ENCODE measurements at regions not wholly inside any gene's neighbourhood (a gene's known extent, or its start where the extent isn't known, plus 50 kb on each side); places are given as distances from the start of the nearest gene placed in this dataset.
A peak's percentile ranks its signal among the peaks of the same experiment; 100 is the strongest.

DNA sequence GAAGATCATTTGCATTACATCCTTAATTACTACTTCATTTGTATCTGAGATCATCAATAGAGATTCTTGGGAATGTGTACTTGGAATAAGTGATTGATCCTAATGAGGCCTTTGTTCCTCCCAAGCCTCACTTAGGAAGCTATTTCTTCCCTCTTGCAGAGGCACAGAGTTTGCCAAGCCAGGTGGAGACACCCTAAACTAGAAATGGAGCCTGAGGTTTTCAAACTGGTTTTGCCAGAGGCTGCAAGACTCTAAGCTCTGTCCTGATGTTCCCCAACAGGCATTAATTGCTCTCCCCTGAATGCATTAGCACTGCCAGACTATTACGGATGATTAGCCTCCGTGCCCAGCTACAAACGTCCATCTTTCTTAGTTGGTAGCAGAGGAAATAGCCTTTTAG lies 125.2 kb upstream of the LGALSL start:
- no peak overlapping the region for H3K9ac ChIP-seq (ENCODE audit: low read length)
- no peaks in the 10 kb centered on the region for H3K27me3 ChIP-seq (ENCODE audit: control insufficient read depth, insufficient read depth, low read length)
- H3K4me1 ChIP-seq (ENCODE audit: control insufficient read depth, insufficient read depth, low read length) = peaks cover 47% of the 10 kb centered on the region
- H3K27ac ChIP-seq (ENCODE audit: low read depth, low read length) = no peak overlapping the region
- no peaks in the 10 kb centered on the region for H3K9me3 ChIP-seq (ENCODE audit: control insufficient read depth, insufficient read depth, low read depth, low read length)
- H3K36me3 ChIP-seq (ENCODE audit: control insufficient read depth, insufficient read depth, low read length) = no peaks in the 10 kb centered on the region
- H3K4me3 ChIP-seq (ENCODE audit: low read depth, low read length) = no peak overlapping the region

DNA sequence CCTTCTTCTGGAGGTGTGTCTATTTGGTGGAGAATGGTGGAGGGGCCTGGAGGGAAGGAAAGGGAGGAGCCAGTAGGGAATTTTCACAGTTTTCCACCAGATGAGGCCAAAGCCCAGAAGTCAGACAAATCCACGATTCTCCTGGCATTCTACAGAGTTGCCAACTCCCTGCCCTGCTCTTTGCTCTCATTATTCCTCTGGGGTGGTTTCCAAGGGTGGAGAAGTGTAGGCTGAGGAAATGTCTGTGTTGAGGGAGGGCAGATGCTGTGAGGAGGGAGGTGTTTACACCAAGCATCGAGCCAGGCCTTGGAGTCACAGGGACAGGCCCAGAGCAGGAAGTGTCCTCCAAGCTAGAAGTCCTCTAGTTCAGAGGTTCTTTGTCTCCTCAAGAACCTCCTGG lies 124.1 kb upstream of the LGALSL start:
- Histone ChIP-seq H3K27ac (ENCODE audit: low read depth, low read length) (no peak overlapping the region), H3K4me1 (ENCODE audit: control insufficient read depth, insufficient read depth, low read length) (peaks cover 47% of the 10 kb centered on the region), H3K9ac (ENCODE audit: low read length) (peak overlapping the region; percentile 15)

DNA sequence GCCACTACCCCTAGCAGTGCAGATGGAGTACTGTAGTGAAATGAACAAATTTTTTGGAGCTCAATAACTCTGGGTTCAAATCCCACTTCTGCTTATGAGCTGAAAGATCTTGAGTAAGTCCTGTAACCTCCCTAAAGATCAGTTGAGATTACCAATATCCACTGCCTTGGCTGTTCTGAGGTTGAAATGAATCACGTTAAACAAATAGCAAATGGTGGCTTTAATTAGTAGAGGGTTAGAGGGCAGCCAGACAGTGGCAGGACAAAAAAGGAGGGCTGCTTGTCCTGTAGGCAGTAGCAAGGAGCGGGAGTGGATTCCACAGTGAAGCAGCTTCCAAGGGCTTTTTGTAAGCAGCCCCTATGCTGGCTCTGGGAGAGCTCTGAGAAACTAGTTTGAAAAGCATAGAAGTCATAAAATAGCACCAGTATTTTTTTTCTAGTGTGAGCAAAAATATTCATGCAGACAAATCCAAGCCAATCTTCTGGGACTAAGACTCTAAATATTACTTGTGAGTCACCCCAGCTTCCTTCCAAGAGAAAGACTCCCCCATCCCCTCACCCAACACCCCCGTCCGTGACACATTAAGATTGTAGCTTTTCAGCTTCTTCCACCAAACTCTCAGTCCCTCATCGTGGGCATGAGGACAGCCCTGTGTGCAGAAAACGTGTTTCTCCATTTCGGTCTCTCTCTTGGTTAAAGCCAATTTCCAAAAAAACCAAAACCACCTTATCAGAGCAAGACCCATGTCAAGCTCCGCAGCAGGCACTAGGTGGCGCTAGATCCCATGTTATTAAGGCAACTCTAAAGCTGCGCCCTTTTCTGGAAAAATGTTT lies 123.5 kb upstream of the LGALSL start:
- H3K4me1 ChIP-seq (ENCODE audit: control insufficient read depth, insufficient read depth, low read length) = peaks cover 47% of the 10 kb centered on the region
- no peaks in the 10 kb centered on the region for H3K36me3 ChIP-seq (ENCODE audit: control insufficient read depth, insufficient read depth, low read length)
- no peak overlapping the region for H3K9ac ChIP-seq (ENCODE audit: low read length)
- no peak overlapping the region for H3K4me3 ChIP-seq (ENCODE audit: low read depth, low read length)
- no peak overlapping the region for H3K27ac ChIP-seq (ENCODE audit: low read depth, low read length)
- H3K27me3 ChIP-seq (ENCODE audit: control insufficient read depth, insufficient read depth, low read length) = no peaks in the 10 kb centered on the region
- no peaks in the 10 kb centered on the region for H3K9me3 ChIP-seq (ENCODE audit: control insufficient read depth, insufficient read depth, low read depth, low read length)

More for the DNA sequence above, 124.1 kb upstream of the LGALSL start:
- Histone ChIP-seq H3K36me3 (ENCODE audit: control insufficient read depth, insufficient read depth, low read length) (no peaks in the 10 kb centered on the region), H3K9me3 (ENCODE audit: control insufficient read depth, insufficient read depth, low read depth, low read length) (no peaks in the 10 kb centered on the region), H3K4me3 (ENCODE audit: low read depth, low read length) (no peak overlapping the region), H3K27me3 (ENCODE audit: control insufficient read depth, insufficient read depth, low read length) (no peaks in the 10 kb centered on the region)

DNA sequence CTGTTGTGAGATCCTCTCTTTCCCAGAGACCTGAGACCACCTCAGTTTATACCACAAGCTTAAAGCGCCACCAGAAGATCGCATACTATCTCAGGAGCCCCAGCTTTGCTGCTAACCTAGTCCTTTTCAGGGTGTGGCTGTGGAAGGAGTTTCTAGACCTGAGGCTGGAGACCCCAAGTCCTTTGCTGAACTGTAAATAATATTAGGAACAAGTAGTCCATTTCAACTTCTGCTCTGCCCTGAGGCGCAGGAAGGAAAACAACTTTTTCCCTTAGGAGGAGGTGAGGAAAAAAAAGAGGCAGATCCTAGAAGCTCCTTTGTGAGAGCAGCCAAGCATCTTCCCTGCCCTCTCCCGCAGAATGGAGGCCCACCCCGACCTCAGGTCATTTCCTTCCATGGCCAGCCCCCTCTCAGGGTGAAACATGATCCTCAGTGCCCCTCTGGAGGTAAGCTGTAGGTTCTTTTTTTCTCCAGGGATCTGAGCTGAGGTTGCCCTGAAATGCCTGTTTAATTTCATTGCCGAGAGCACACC lies 122.8 kb upstream of the LGALSL start:
- Histone ChIP-seq H3K36me3 (ENCODE audit: control insufficient read depth, insufficient read depth, low read length) (no peaks in the 10 kb centered on the region), H3K27ac (ENCODE audit: low read depth, low read length) (no peak overlapping the region), H3K4me3 (ENCODE audit: low read depth, low read length) (peak overlapping the region; percentile 5; the same call in 1 of the 2 replicates), H3K4me1 (ENCODE audit: control insufficient read depth, insufficient read depth, low read length) (peaks cover 47% of the 10 kb centered on the region), H3K9ac (ENCODE audit: low read length) (no peak overlapping the region), H3K9me3 (ENCODE audit: control insufficient read depth, insufficient read depth, low read depth, low read length) (no peaks in the 10 kb centered on the region), H3K27me3 (ENCODE audit: control insufficient read depth, insufficient read depth, low read length) (no peaks in the 10 kb centered on the region)

DNA sequence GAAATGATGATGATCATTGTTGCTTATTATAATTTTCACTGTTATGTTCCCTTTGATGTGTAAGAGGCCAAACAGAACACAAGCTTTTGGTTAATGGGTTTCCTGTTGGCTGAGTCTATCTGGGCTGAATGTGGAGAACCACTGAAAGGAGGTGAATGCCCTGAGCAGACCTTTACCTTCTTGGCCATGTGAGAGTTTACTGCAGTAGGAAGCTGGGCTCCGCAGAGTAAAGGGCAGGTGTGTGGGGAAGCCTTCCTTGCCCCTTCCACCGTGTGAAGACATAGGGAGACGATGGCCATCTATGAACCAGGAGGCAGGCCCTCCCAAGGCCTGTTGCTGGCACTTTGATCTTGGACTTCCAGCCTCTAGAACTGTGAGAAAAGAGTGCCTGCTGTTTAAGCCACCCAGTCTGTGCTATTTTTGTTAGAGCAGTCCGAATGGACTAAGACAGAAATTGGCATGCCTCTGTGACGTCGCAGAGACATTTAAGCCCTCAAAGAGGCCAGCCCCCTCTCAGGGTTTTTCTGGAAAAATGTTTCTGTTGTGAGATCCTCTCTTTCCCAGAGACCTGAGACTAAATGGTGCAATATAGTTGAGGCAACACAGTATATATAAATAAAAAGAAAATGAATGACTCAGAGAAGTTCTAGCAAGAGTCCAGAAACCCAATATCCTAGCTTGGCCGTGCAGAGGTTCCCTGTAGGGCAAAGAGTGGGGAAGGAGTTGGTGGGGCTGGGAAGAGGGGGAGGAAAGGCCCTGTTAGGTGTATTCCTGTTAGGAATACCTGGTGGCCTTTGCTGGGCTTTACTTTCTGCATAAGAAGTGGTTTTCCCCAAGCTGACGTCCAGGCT lies 121.9 kb upstream of the LGALSL start:
- Histone ChIP-seq H3K9ac (ENCODE audit: low read length) (no peak overlapping the region), H3K27ac (ENCODE audit: low read depth, low read length) (no peak overlapping the region), H3K9me3 (ENCODE audit: control insufficient read depth, insufficient read depth, low read depth, low read length) (no peaks in the 10 kb centered on the region), H3K4me1 (ENCODE audit: control insufficient read depth, insufficient read depth, low read length) (peaks cover 46% of the 10 kb centered on the region), H3K36me3 (ENCODE audit: control insufficient read depth, insufficient read depth, low read length) (no peaks in the 10 kb centered on the region), H3K27me3 (ENCODE audit: control insufficient read depth, insufficient read depth, low read length) (no peaks in the 10 kb centered on the region), H3K4me3 (ENCODE audit: low read depth, low read length) (no peak overlapping the region)

DNA sequence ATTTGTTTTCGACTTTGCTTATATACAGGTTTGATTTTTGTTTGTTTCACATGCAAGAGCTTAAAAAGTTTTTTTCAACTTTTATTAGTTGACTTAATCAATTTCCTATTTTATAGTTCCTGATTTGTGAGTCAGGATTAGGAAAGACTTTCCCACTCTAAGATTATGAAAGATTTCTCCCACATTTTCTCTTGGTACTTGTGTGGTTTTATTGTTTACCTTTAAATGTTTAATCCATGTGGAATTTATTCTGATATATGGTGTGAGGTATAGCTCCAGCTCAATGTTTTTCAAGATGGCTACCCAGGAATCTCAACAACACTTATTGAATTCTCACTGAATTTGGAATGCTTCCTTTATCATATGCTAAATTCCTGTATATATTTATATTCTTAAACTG lies 117.8 kb upstream of the LGALSL start:
- Histone ChIP-seq H3K27me3 (ENCODE audit: control insufficient read depth, insufficient read depth, low read length) (no peaks in the 10 kb centered on the region), H3K4me3 (ENCODE audit: low read depth, low read length) (no peak overlapping the region), H3K36me3 (ENCODE audit: control insufficient read depth, insufficient read depth, low read length) (no peaks in the 10 kb centered on the region), H3K9ac (ENCODE audit: low read length) (no peak overlapping the region), H3K27ac (ENCODE audit: low read depth, low read length) (no peak overlapping the region), H3K9me3 (ENCODE audit: control insufficient read depth, insufficient read depth, low read depth, low read length) (no peaks in the 10 kb centered on the region), H3K4me1 (ENCODE audit: control insufficient read depth, insufficient read depth, low read length) (peaks cover 19% of the 10 kb centered on the region)

DNA sequence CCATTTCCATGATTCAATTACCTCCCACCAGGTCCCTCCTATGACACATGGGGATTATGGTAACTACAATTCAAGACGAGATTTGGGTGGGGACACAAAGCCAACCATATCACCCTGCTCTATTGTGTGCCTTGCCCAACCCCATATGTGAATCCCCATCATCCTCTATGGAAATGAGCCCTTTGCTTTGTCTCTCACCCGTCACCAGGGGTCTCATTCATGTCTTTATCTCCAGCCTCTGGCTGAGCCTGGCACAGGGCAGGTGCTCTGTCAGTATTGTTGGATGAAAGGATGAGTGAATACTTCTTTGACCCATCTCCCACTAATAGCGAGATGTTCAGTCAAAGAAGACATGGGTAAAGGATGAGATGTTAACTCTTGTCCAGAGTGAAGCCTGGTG lies 116.6 kb upstream of the LGALSL start:
- no peaks in the 10 kb centered on the region for H3K27me3 ChIP-seq (ENCODE audit: control insufficient read depth, insufficient read depth, low read length)
- no peak overlapping the region for H3K4me3 ChIP-seq (ENCODE audit: low read depth, low read length)
- H3K27ac ChIP-seq (ENCODE audit: low read depth, low read length) = no peak overlapping the region
- H3K9ac ChIP-seq (ENCODE audit: low read length) = no peak overlapping the region
- H3K9me3 ChIP-seq (ENCODE audit: control insufficient read depth, insufficient read depth, low read depth, low read length) = no peaks in the 10 kb centered on the region
- H3K4me1 ChIP-seq (ENCODE audit: control insufficient read depth, insufficient read depth, low read length) = peaks cover 9% of the 10 kb centered on the region
- no peaks in the 10 kb centered on the region for H3K36me3 ChIP-seq (ENCODE audit: control insufficient read depth, insufficient read depth, low read length)

DNA sequence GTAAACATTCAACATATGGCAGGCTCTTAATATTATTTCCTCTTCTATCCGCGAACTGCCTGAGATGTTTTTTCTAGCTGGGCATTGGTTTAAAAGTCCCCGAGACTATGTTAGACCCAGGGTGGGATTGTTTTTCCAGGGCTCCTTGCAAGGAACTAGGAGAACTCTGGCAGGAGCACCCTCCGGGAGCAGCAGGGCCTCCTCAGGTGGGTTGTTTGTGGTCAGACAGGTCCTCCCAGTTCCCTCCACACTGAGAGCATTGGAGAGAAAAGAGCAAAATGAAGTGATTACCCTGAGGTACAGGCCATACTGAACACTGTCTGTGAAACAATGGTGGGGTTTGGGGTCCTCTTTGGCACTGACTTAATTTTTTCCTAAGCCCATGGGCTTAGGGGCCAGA lies 115.9 kb upstream of the LGALSL start:
- H3K4me1 ChIP-seq (ENCODE audit: control insufficient read depth, insufficient read depth, low read length) = peaks cover 9% of the 10 kb centered on the region
- no peak overlapping the region for H3K4me3 ChIP-seq (ENCODE audit: low read depth, low read length)
- H3K9me3 ChIP-seq (ENCODE audit: control insufficient read depth, insufficient read depth, low read depth, low read length) = no peaks in the 10 kb centered on the region
- no peaks in the 10 kb centered on the region for H3K36me3 ChIP-seq (ENCODE audit: control insufficient read depth, insufficient read depth, low read length)
- H3K9ac ChIP-seq (ENCODE audit: low read length) = no peak overlapping the region
- H3K27me3 ChIP-seq (ENCODE audit: control insufficient read depth, insufficient read depth, low read length) = no peaks in the 10 kb centered on the region
- H3K27ac ChIP-seq (ENCODE audit: low read depth, low read length) = no peak overlapping the region

DNA sequence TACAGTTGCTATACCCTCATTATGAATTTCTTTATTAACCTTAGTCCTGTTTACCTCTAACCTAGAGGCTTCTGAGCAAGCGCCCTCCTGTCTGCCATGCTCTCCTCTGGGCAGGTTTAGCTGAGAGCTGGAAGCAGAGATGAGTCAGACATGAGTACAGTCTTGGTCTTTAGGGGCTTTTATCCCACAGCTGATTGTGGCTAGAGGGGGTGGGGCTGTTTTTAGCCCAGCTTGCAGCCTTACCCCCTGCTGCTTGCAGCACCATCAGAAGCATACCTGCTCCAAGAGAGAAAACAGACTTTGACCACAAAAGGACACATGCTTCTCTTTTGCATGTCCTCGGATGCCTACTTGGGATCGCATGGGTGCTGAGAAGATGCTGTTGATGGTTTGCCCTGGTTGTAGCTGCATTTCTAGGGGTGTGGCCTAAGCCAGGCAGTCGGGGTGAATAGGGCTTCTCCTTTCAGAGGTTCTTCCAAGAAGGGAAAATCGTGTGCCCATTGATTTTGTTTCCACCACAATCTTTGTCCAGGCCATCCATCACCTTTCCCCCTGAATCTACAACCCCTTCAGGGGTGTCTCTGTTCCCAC lies 115.0 kb upstream of the LGALSL start:
- H3K9ac ChIP-seq (ENCODE audit: low read length) = no peak overlapping the region
- H3K4me1 ChIP-seq (ENCODE audit: control insufficient read depth, insufficient read depth, low read length) = peaks cover 9% of the 10 kb centered on the region

DNA sequence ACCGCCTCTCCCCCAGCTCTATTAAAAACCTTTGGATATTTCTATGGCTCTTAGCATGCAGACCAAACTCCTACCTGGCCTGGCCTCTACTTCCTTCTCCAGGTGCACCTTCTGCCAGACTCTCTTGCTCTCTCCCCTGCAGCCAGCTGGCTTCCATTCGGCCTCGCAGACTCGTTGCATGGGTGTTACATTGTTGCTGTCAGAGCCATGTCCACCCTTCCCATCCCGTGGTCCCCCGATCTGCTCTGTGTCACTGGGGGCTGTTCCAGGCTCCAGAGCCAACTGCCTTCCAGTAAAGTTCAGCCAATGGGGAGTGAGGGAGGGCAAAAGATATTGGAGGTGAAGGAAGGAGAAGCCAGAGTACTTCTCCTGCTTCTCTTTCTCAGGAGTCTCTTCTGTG lies 112.5 kb upstream of the LGALSL start:
- H3K4me1 ChIP-seq (ENCODE audit: control insufficient read depth, insufficient read depth, low read length) = peaks cover 9% of the 10 kb centered on the region

More for the DNA sequence above, 115.0 kb upstream of the LGALSL start:
- no peaks in the 10 kb centered on the region for H3K9me3 ChIP-seq (ENCODE audit: control insufficient read depth, insufficient read depth, low read depth, low read length)
- no peak overlapping the region for H3K27ac ChIP-seq (ENCODE audit: low read depth, low read length)
- H3K36me3 ChIP-seq (ENCODE audit: control insufficient read depth, insufficient read depth, low read length) = no peaks in the 10 kb centered on the region
- H3K27me3 ChIP-seq (ENCODE audit: control insufficient read depth, insufficient read depth, low read length) = no peaks in the 10 kb centered on the region
- H3K4me3 ChIP-seq (ENCODE audit: low read depth, low read length) = no peak overlapping the region

More for the DNA sequence above, 112.5 kb upstream of the LGALSL start:
- no peaks in the 10 kb centered on the region for H3K27me3 ChIP-seq (ENCODE audit: control insufficient read depth, insufficient read depth, low read length)
- no peaks in the 10 kb centered on the region for H3K9me3 ChIP-seq (ENCODE audit: control insufficient read depth, insufficient read depth, low read depth, low read length)
- H3K9ac ChIP-seq (ENCODE audit: low read length) = no peak overlapping the region
- H3K4me3 ChIP-seq (ENCODE audit: low read depth, low read length) = no peak overlapping the region
- no peak overlapping the region for H3K27ac ChIP-seq (ENCODE audit: low read depth, low read length)
- no peaks in the 10 kb centered on the region for H3K36me3 ChIP-seq (ENCODE audit: control insufficient read depth, insufficient read depth, low read length)
